A549 (cell line): ENCODE measurements at regions not wholly inside any gene's neighbourhood (a gene's known extent, or its start where the extent isn't known, plus 50 kb on each side); places are given as distances from the start of the nearest gene placed in this dataset.

Source experiments
- ATAC-seq, 2 experiments: fragments of 200-7000 bp in 1 of 2; fragments of >200 bp in 1 of 2; cut with Nextera tagmentation in 1 of 2; cut with Tn5 transposase in 1 of 2; 3 replicates each; pipeline versions ENCODE4 v1.8.0 to v1.9.1; 2018 to 2020; ENCODE audit warnings: mild to moderate bottlenecking in 1 of 2, moderate library complexity in 1 of 2
- CTCF ChIA-PET: fragments of 300-600 bp; sonication (Branson Sonifier 250); formaldehyde crosslinking; extraction: SDS; loops from one replicate; lab custom pipeline; 2021; ENCODE audit warnings: antibody characterized with exemption, inconsistent platforms; lab: Yijun Ruan, JAX
- POLR2A ChIA-PET: fragments of 350-600 bp; formaldehyde crosslinking; extraction: SDS; loops from one replicate; lab custom pipeline; 2021; ENCODE audit warnings: antibody characterized with exemption, inconsistent platforms; lab: Yijun Ruan, JAX
- DNase-seq, 2 experiments: peaks; one replicate each; pipeline versions ENCODE4 v3.0.0 to v3.0.0-alpha.2; 2011 to 2016; ENCODE audit warnings: low read depth in 1 of 2, low spot score in 1 of 2
- FAIRE-seq: peaks from 2 replicates; lab custom pipeline; 2011; peaks lifted over from hg19 to GRCh38; lab: Jason Lieb, UNC
- H3K27ac ChIP-seq, 2 experiments: fragments of >200 bp; sonication (Bioruptor Twin); formaldehyde crosslinking; 3 replicates each; pipeline ENCODE4 v1.5.1; 2016 to 2017
- H3K4me1 ChIP-seq: fragments of >200 bp; sonication (Bioruptor Twin); formaldehyde crosslinking; 3 replicates; pipeline ENCODE4 v1.6.1; 2016
- H3K4me2 ChIP-seq: fragments of >200 bp; sonication (Bioruptor Twin); formaldehyde crosslinking; 3 replicates; pipeline ENCODE4 v1.6.1; 2016
- H3K4me3 ChIP-seq: fragments of >200 bp; sonication (Bioruptor Twin); formaldehyde crosslinking; 3 replicates; pipeline ENCODE4 v1.5.1; 2016
- H3K9me3 ChIP-seq: fragments of >200 bp; sonication (Bioruptor Twin); formaldehyde crosslinking; 3 replicates; pipeline ENCODE4 v1.6.1; 2016
- CEBPB ChIP-seq, 2 experiments: fragments of >200 bp in 1 of 2; sonication (Bioruptor Twin) in 1 of 2; formaldehyde crosslinking in 1 of 2; IDR thresholded peaks; 2 replicates each; pipeline ENCODE4 v1.6.1; 2012 to 2016
- CHD2 ChIP-seq: fragments of 150-350 bp; IDR thresholded peaks from 2 replicates; pipeline ENCODE4 v1.6.1; 2014; ENCODE audit warnings: low read length; ENCODE audit not compliant: partially characterized antibody
- EHF ChIP-seq: fragments of 250-450 bp; sonication (Bioruptor Pico); IDR thresholded peaks from 2 replicates; pipeline ENCODE4 v1.5.0; 2020; ENCODE audit warnings: mild to moderate bottlenecking
- FOSB ChIP-seq: fragments of 250-450 bp; sonication (Bioruptor Pico); IDR thresholded peaks from 2 replicates; pipeline ENCODE4 v1.5.0; 2020; ENCODE audit warnings: mild to moderate bottlenecking, moderate library complexity
- FOXS1 ChIP-seq: fragments of 250-450 bp; sonication (Bioruptor Pico); IDR thresholded peaks from 2 replicates; pipeline ENCODE4 v1.5.0; 2020; ENCODE audit warnings: mild to moderate bottlenecking, moderate library complexity
- HOXA7 ChIP-seq: fragments of 250-450 bp; sonication (Bioruptor Pico); IDR thresholded peaks from 2 replicates; pipeline ENCODE4 v1.5.0; 2020; ENCODE audit warnings: mild to moderate bottlenecking, moderate library complexity
- HOXB13 ChIP-seq: fragments of 250-450 bp; sonication (Bioruptor Pico); IDR thresholded peaks from 2 replicates; pipeline ENCODE4 v1.5.0; 2020; ENCODE audit warnings: low read depth, mild to moderate bottlenecking, moderate library complexity
- JUNB ChIP-seq: fragments of >200 bp; sonication (Bioruptor Twin); formaldehyde crosslinking; IDR thresholded peaks from 2 replicates; pipeline ENCODE4 v1.6.1; 2016
- KDM5A ChIP-seq: fragments of 200-600 bp; sonication (generic); IDR thresholded peaks from 2 replicates; pipeline ENCODE4 v1.6.1; 2016; ENCODE audit warnings: antibody characterized with exemption, mild to moderate bottlenecking
- MAFK ChIP-seq: fragments of 450-650 bp; IDR thresholded peaks from 2 replicates; pipeline ENCODE4 v1.6.1; 2014; ENCODE audit not compliant: partially characterized antibody
- MAZ ChIP-seq: fragments of 150-350 bp; IDR thresholded peaks from 2 replicates; pipeline ENCODE4 v1.6.1; 2014; ENCODE audit warnings: antibody characterized with exemption, low read depth, low read length, borderline replicate concordance
- NPAS2 ChIP-seq: fragments of 250-450 bp; sonication (Bioruptor Pico); IDR thresholded peaks from 2 replicates; pipeline ENCODE4 v1.8.0; 2022; ENCODE audit warnings: mild to moderate bottlenecking, moderate library complexity, borderline replicate concordance
- NR3C1 ChIP-seq: fragments of >200 bp; sonication (Bioruptor Twin); formaldehyde crosslinking; IDR thresholded peaks from 3 replicates; pipeline ENCODE4 v1.6.1; 2017
- PHF8 ChIP-seq: fragments of 200-600 bp; sonication (generic); IDR thresholded peaks from 2 replicates; pipeline ENCODE4 v1.6.1; 2016; ENCODE audit warnings: low read depth, mild to moderate bottlenecking, antibody characterized with exemption, moderate library complexity, borderline replicate concordance
- POLR2A ChIP-seq: IDR thresholded peaks from 2 replicates; pipeline ENCODE4 v1.6.1; 2012; ENCODE audit warnings: mild to moderate bottlenecking, low read length
- POLR2AphosphoS2 ChIP-seq: conservative IDR thresholded peaks from 2 replicates; pipeline ENCODE4 v1.6.1; 2012; ENCODE audit warnings: low read length, improper control_type of control experiment, inconsistent platforms
- RCOR1 ChIP-seq: fragments of 150-350 bp; IDR thresholded peaks from 2 replicates; pipeline ENCODE4 v1.6.1; 2014; ENCODE audit warnings: antibody characterized with exemption, low read length, low read depth
- RNF2 ChIP-seq: fragments of 200-600 bp; sonication (generic); IDR thresholded peaks from 2 replicates; pipeline ENCODE4 v1.6.1; 2016; ENCODE audit warnings: low read depth, mild to moderate bottlenecking, antibody characterized with exemption, moderate library complexity, borderline replicate concordance
- ZFP36 ChIP-seq: fragments of 450-650 bp; IDR thresholded peaks from 2 replicates; pipeline ENCODE4 v1.6.1; 2014; ENCODE audit warnings: borderline replicate concordance; ENCODE audit not compliant: partially characterized antibody
- WGBS: methylation state at CpG from one replicate; pipeline ENCODE4 v1.1.6; 2017; ENCODE audit errors: missing lambda C conversion rate; 5-methylcytosine and 5-hydroxymethylcytosine counted together
- TF ChIP-seq, protein P1 (sequence below): IDR thresholded peaks from 2 replicates; pipeline ENCODE4 v1.6.1; 2012
- TF ChIP-seq, protein P2 (sequence below): fragments of 250-450 bp; sonication (Bioruptor Pico); IDR thresholded peaks from 2 replicates; pipeline ENCODE4 v1.5.0; 2021; ENCODE audit warnings: mild to moderate bottlenecking, moderate library complexity, borderline replicate concordance

DNA sequence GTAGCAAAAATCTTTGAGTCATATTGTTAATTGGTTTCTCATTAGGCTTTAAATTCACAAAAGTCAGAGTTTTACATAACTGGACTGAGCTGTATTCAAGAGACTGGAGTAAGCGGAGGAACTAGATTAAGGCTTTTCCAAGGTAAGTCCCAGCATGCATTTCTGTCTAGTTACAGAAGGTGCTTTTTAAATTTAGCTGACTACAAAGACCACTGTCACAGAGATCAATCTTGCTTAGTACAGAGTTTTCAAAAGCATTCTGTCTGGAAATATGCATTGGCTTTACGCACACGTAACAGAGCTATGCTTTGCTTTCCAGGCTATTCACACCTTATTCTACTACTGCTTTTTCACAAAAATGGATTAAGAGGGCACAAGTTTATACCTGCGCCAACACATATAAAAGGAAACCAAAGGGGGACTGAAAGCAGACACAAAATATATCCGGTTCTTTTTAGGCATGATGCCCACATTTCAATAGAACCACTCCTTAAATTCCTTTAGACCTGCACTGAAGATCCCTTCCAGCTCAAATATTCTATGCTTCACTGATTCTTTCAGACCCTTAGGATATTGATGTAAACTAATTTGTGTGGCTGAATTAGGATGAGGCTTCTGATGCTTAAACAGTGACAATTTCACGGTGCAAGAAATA, 560.7 kb upstream of the CRIM1 start:
- DNase-seq (no peak), ATAC-seq (no peak), FAIRE-seq (no peak)
- no peaks in the 10 kb centered on the region for H3K9me3 ChIP-seq
- ChIA-PET POLR2A (no interaction called here), CTCF (interaction anchor here (0.7 to 1.4 kb wide), 3 partner anchors 8 to 356 kb away, joined by 3 read pairs; no protein-coding TSS in a partner anchor)
- WGBS = 68% methylated on average over 6 of the region's 6 CpGs
- H3K27ac ChIP-seq = no peak overlapping the region
- H3K4me1 ChIP-seq = no peaks in the 10 kb centered on the region
- H3K4me2 ChIP-seq = no peak overlapping the region
- no peak for TF ChIP-seq EHF (CRISPR knock-in tag)
- TF ChIP-seq HOXB13 = no peak
- TF ChIP-seq, protein P1, sequence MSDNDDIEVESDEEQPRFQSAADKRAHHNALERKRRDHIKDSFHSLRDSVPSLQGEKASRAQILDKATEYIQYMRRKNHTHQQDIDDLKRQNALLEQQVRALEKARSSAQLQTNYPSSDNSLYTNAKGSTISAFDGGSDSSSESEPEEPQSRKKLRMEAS = no peak
- no peak for TF ChIP-seq NR3C1
- TF ChIP-seq, protein P2, sequence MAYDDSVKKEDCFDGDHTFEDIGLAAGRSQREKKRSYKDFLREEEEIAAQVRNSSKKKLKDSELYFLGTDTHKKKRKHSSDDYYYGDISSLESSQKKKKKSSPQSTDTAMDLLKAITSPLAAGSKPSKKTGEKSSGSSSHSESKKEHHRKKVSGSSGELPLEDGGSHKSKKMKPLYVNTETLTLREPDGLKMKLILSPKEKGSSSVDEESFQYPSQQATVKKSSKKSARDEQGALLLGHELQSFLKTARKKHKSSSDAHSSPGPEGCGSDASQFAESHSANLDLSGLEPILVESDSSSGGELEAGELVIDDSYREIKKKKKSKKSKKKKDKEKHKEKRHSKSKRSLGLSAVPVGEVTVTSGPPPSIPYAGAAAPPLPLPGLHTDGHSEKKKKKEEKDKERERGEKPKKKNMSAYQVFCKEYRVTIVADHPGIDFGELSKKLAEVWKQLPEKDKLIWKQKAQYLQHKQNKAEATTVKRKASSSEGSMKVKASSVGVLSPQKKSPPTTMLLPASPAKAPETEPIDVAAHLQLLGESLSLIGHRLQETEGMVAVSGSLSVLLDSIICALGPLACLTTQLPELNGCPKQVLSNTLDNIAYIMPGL (CRISPR knock-in tag) = no peak
- TF ChIP-seq POLR2A = no peak
- H3K4me3 ChIP-seq = no peak overlapping the region

DNA sequence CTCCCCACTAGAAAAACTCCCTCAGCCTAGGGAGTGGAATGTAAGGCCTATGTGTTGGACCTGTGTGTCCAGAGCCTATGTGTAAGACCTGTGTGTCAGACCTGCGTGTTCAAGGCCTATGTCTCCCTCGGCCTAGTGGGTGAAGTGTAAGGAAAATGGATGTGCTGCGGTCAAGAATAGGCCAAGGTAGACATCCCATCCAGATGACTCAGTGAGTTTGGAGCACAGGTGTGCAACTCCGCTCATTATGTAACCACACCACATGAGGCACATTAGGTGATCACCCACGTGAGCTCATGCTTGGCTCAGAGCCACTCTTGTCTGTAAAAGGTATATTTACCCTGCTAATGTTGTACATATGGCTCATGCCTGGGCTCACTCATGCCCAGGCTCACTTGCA, 565.3 kb upstream of the CRIM1 start:
- ChIA-PET POLR2A (no interaction called here), CTCF (no interaction called here)
- Histone ChIP-seq H3K9me3 (no peaks in the 10 kb centered on the region), H3K27ac (no peak overlapping the region), H3K4me3 (no peak overlapping the region), H3K4me2 (no peak overlapping the region), H3K4me1 (no peaks in the 10 kb centered on the region)
- 49% methylated on average over 5 of the region's 5 CpGs for WGBS
- FAIRE-seq = no peak
- no peak for DNase-seq
- ATAC-seq = no peak
- TF ChIP-seq POLR2A (no peak), PHF8 (no peak)

DNA sequence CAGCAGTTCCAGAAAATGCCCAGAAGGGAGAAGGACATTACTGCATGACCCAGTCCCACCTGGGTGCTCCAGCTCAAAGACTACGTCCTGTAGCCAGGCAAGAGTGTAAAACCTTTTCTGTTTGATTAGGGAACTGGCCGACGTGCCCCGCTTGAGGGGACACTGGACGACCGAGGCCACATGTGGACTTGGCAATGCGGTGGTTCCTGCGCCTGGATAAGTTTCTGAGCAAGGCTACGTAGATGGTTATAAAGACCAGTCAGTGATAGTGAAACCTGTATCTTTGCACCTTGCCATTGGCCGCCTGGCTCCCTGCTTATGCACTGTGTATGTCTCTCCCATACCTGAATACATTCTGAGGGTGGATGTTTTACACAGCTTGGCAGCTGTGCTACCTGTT, 567.0 kb upstream of the CRIM1 start:
- FAIRE-seq (no peak), DNase-seq (no peak), ATAC-seq (no peak)
- no peak overlapping the region for H3K27ac ChIP-seq
- POLR2A ChIA-PET = no interaction called here
- no peaks in the 10 kb centered on the region for H3K9me3 ChIP-seq
- H3K4me2 ChIP-seq = no peak overlapping the region
- no peak overlapping the region for H3K4me3 ChIP-seq
- H3K4me1 ChIP-seq = no peaks in the 10 kb centered on the region
- WGBS = 86% methylated on average over 10 of the region's 10 CpGs
- CTCF ChIA-PET = interaction anchor here (0.9 kb wide), 1 partner anchor 17 kb away, joined by 4 read pairs; no protein-coding TSS in a partner anchor
- TF ChIP-seq MAZ (no peak), FOXS1 (CRISPR knock-in tag) (no peak), RCOR1 (no peak), CHD2 (no peak), KDM5A (no peak), FOSB (CRISPR knock-in tag) (no peak), PHF8 (no peak), POLR2AphosphoS2 (no peak), NPAS2 (CRISPR knock-in tag) (no peak), MAFK (no peak), RNF2 (no peak), HOXB13 (no peak), HOXA7 (no peak), ZFP36 (no peak), CEBPB (IDR thresholded peaks at IDR 0.05) (no peak), JUNB (no peak), EHF (CRISPR knock-in tag) (no peak)
